ENCODE measurements at regions not wholly inside any gene's neighbourhood (a gene's known extent, or its start where the extent isn't known, plus 50 kb on each side); places are given as distances from the start of the nearest gene placed in this dataset.

- Histone ChIP-seq H3K27ac (replicated peaks) (no peak overlapping the region), H3K27me3 (ENCODE audit: insufficient read depth, poor library complexity, severe bottlenecking) (no peaks in the 10 kb centered on the region), H3K4me3 (replicated peaks; ENCODE audit: insufficient read depth, low read length) (no peak overlapping the region)
- DNase-seq (ENCODE audit: low read depth in 1 of 2, low spot score in 1 of 2), result no peak
- TF ChIP-seq POLR2AphosphoS5 (IDR thresholded peaks at IDR 0.05; ENCODE audit: low read depth) (no peak), SPI1 (IDR thresholded peaks at IDR 0.05; ENCODE audit: borderline replicate concordance, low read depth) (no peak), CTCF (IDR thresholded peaks at IDR 0.05; ENCODE audit: insufficient read depth, low read length) (no peak), GABPA (IDR thresholded peaks at IDR 0.05; ENCODE audit: low read depth) (no peak), REST (IDR thresholded peaks at IDR 0.05; ENCODE audit: insufficient replicate concordance, low read depth) (no peak)
These were observed 465.4 kb upstream of the PBX1 start for GRCh38 chr1:164093543-164093942.

GRCh38 chr1:164101802-164102201 lies 457.2 kb upstream of the PBX1 start:
- Histone ChIP-seq H3K27me3 (ENCODE audit: insufficient read depth, poor library complexity, severe bottlenecking) (no peaks in the 10 kb centered on the region), H3K4me3 (replicated peaks; ENCODE audit: insufficient read depth, low read length) (no peak overlapping the region), H3K27ac (replicated peaks) (no peak overlapping the region)
- TF ChIP-seq SPI1 (IDR thresholded peaks at IDR 0.05; ENCODE audit: borderline replicate concordance, low read depth) (no peak), GABPA (IDR thresholded peaks at IDR 0.05; ENCODE audit: low read depth) (no peak), REST (IDR thresholded peaks at IDR 0.05; ENCODE audit: insufficient replicate concordance, low read depth) (no peak), CTCF (IDR thresholded peaks at IDR 0.05; ENCODE audit: insufficient read depth, low read length) (no peak), POLR2AphosphoS5 (IDR thresholded peaks at IDR 0.05; ENCODE audit: low read depth) (no peak)
- no peak for DNase-seq (ENCODE audit: low read depth in 1 of 2, low spot score in 1 of 2)

GRCh38 chr1:164131949-164132348 lies 427.0 kb upstream of the PBX1 start:
- Histone ChIP-seq H3K27ac (replicated peaks) (no peak overlapping the region), H3K4me3 (replicated peaks; ENCODE audit: insufficient read depth, low read length) (no peak overlapping the region), H3K27me3 (ENCODE audit: insufficient read depth, poor library complexity, severe bottlenecking) (no peaks in the 10 kb centered on the region)
- DNase-seq (ENCODE audit: low read depth in 1 of 2, low spot score in 1 of 2), result no peak
- no peak for TF ChIP-seq GABPA (IDR thresholded peaks at IDR 0.05; ENCODE audit: low read depth)
- TF ChIP-seq REST (IDR thresholded peaks at IDR 0.05; ENCODE audit: insufficient replicate concordance, low read depth), result no peak
- no peak for TF ChIP-seq SPI1 (IDR thresholded peaks at IDR 0.05; ENCODE audit: borderline replicate concordance, low read depth)
- TF ChIP-seq POLR2AphosphoS5 (IDR thresholded peaks at IDR 0.05; ENCODE audit: low read depth), result no peak
- no peak for TF ChIP-seq CTCF (IDR thresholded peaks at IDR 0.05; ENCODE audit: insufficient read depth, low read length)

Measured in HL-60 (cell line).